NCI-H1436 treated with DMSO at 0.1 percent for 48 hours (cell line): ENCODE measurements at regions not wholly inside any gene's neighbourhood (a gene's known extent, or its start where the extent isn't known, plus 50 kb on each side); places are given as distances from the start of the nearest gene placed in this dataset.
"Not testable (repeated sequence)": the region's sequence is repeated elsewhere in the genome, so short reads cannot be mapped to it uniquely, and the experiment has no call there.

ENCODE experiments used
- DNase-seq: peaks from one replicate; lab custom pipeline; 2025; lab: John Stamatoyannopoulos, UW

GRCh38 chr12:131250028-131250950 lies 296.6 kb downstream of the ADGRD1 start:
- no peak for DNase-seq

GRCh38 chr12:131250951-131251315 lies 297.2 kb downstream of the ADGRD1 start:
- no peak for DNase-seq

- no peak for DNase-seq
Observed at GRCh38 chr12:131251336-131252101, 297.8 kb downstream of the ADGRD1 start.

GRCh38 chr12:131253376-131254026 lies 299.8 kb downstream of the ADGRD1 start:
- DNase-seq = no peak

- DNase-seq = no peak
Observed at GRCh38 chr12:131254374-131254773, 300.7 kb downstream of the ADGRD1 start.

GRCh38 chr12:131258398-131258797 lies 304.7 kb downstream of the ADGRD1 start:
- no peak for DNase-seq

GRCh38 chr12:131260251-131260905 lies 306.7 kb downstream of the ADGRD1 start:
- DNase-seq = no peak

GRCh38 chr12:131260954-131261353 lies 307.2 kb downstream of the ADGRD1 start:
- no peak for DNase-seq

- DNase-seq = no peak
Observed at GRCh38 chr12:131261906-131262305, 308.2 kb downstream of the ADGRD1 start.

- no peak for DNase-seq
Observed at GRCh38 chr12:131263626-131264025, 309.9 kb downstream of the ADGRD1 start.

- no peak for DNase-seq
Observed at GRCh38 chr12:131264635-131265034, 310.9 kb downstream of the ADGRD1 start.

GRCh38 chr12:131266591-131267467 lies 313.1 kb downstream of the ADGRD1 start:
- DNase-seq = no peak

- no peak for DNase-seq
Observed at GRCh38 chr12:131267576-131267975, 313.9 kb downstream of the ADGRD1 start.

- not testable (repeated sequence) for DNase-seq
Observed at GRCh38 chr12:131268123-131268522, 314.4 kb downstream of the ADGRD1 start.

- DNase-seq = not testable (repeated sequence)
Observed at GRCh38 chr12:131268571-131268970, 314.9 kb downstream of the ADGRD1 start.

GRCh38 chr12:131269551-131269950 lies 315.8 kb downstream of the ADGRD1 start:
- DNase-seq = no peak

GRCh38 chr12:131269977-131270376 lies 316.3 kb downstream of the ADGRD1 start:
- DNase-seq = not testable (repeated sequence)

GRCh38 chr12:131271724-131272123 lies 318.0 kb downstream of the ADGRD1 start:
- no peak for DNase-seq

GRCh38 chr12:131272283-131272814 lies 318.6 kb downstream of the ADGRD1 start:
- DNase-seq = not testable (repeated sequence)

- no peak for DNase-seq
Observed at GRCh38 chr12:131273291-131273845, 319.7 kb downstream of the ADGRD1 start.
